Psoas muscle (tissue), 7 donors: ENCODE measurements at regions not wholly inside any gene's neighbourhood (a gene's known extent, or its start where the extent isn't known, plus 50 kb on each side); places are given as distances from the start of the nearest gene placed in this dataset.
"Not testable (repeated sequence)": the region's sequence is repeated elsewhere in the genome, so short reads cannot be mapped to it uniquely, and the experiment has no call there.

ENCODE experiments used
- ATAC-seq, 4 donors: fragments of 200-7000 bp; cut with Tn5 transposase; one replicate each; pipeline ENCODE4 v1.9.1; 2020; ENCODE audit warnings: moderate library complexity in 3 of 4, mild to moderate bottlenecking in 2 of 4
- DNase-seq, 2 donors: peaks; one replicate each; pipeline ENCODE4 v3.0.0-alpha.2; 2020
- H3K27ac ChIP-seq: fragments of 200-600 bp; one replicate; pipeline ENCODE4 v1.8.0; 2022
- H3K27me3 ChIP-seq, 3 donors: fragments of 200-600 bp in 1 of 3; one replicate each; pipeline versions ENCODE4 v1.6.1 to v1.8.0; 2013 to 2022; ENCODE audit warnings: low read length in 2 of 3, mild to moderate bottlenecking in 2 of 3, moderate library complexity in 1 of 3; ENCODE audit not compliant: insufficient read depth in 3 of 3
- H3K36me3 ChIP-seq, 2 donors: fragments of 200-600 bp in 1 of 2; one replicate each; pipeline versions ENCODE4 v1.6.1 to v1.8.0; 2013 to 2022; ENCODE audit warnings: low read depth in 1 of 2, mild to moderate bottlenecking in 1 of 2, moderate library complexity in 1 of 2; ENCODE audit not compliant: insufficient read depth in 1 of 2
- H3K4me1 ChIP-seq: fragments of 200-600 bp; one replicate; pipeline ENCODE4 v1.8.0; 2022
- H3K4me3 ChIP-seq: fragments of 200-600 bp; one replicate; pipeline ENCODE4 v1.8.0; 2022; ENCODE audit warnings: mild to moderate bottlenecking
- H3K9me3 ChIP-seq: fragments of 200-600 bp; one replicate; pipeline ENCODE4 v1.8.0; 2022
- WGBS, 3 donors: extraction: QIAGEN DNeasy Blood & Tissue Kit; methylation state at CpG; one replicate each; pipeline versions ENCODE4 v1.1.6 to v1.1.7; 2013; 5-methylcytosine and 5-hydroxymethylcytosine counted together
- intact Hi-C, 2 donors: fragments of 100-400 bp; cut with DNase I; formaldehyde crosslinking; loops; one replicate each; pipeline versions ENCODE4 v1.11.0 to v1.14.2; 2022
- TF ChIP-seq, protein P1 (sequence below): fragments of 200-600 bp; IDR thresholded peaks from one replicate; pipeline ENCODE4 v1.8.0; 2022; ENCODE audit warnings: antibody characterized with exemption
- donor health status: healthy with polysubstance abuse.
- donor health status: DM: no; HTN: no; CAD: no; lungs with moderate emphysema.
- donor health status: Bipolar disorder and iron deficiency.
- donor health status: healthy.
- donor health status: DM: yes; HTN: yes; CAD: no.
- donor health status: DM: no; HTN: no; CAD: no.
- donor health status: DM: yes; HTN: yes; CAD: no.

DNA sequence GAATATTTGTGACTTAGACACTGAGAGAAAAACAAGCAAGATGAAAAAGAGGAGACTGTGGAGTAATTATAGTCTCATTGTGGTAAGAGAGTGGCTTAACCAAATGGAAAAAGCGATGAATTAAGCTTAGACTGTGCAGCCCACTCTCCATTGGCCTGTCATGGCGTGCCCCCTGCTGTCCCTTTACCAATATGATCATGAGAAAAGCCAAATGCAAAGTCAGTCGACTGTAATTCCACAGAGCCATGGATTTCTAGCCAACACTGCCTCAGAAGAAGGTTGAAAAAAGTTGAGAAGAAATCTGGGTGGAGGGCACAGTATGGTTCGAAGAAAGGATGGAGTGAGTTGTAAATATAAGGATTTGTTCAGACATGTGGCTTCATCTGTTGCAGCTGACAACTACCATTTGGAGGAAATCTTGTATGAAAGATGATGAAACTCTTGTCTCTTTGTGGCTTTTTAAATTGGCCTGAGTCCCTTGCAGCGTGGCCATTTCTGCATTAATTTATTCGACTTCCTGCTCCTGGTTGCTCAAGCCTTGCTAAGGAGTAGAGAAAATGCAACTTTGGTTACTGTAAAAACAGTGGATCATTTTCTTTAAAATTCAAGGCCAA, 251.4 kb downstream of the DOK5 start:
- TF ChIP-seq, protein P1, sequence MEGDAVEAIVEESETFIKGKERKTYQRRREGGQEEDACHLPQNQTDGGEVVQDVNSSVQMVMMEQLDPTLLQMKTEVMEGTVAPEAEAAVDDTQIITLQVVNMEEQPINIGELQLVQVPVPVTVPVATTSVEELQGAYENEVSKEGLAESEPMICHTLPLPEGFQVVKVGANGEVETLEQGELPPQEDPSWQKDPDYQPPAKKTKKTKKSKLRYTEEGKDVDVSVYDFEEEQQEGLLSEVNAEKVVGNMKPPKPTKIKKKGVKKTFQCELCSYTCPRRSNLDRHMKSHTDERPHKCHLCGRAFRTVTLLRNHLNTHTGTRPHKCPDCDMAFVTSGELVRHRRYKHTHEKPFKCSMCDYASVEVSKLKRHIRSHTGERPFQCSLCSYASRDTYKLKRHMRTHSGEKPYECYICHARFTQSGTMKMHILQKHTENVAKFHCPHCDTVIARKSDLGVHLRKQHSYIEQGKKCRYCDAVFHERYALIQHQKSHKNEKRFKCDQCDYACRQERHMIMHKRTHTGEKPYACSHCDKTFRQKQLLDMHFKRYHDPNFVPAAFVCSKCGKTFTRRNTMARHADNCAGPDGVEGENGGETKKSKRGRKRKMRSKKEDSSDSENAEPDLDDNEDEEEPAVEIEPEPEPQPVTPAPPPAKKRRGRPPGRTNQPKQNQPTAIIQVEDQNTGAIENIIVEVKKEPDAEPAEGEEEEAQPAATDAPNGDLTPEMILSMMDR, result no peak
- H3K27ac ChIP-seq, result no peak overlapping the region
- 64 to 70% (median 70%) methylated on average over 6 of the region's 6 CpGs for WGBS, 3 donors
- no peaks in the 10 kb centered on the region for H3K36me3 ChIP-seq
- intact Hi-C loops, result no loop called here
- no peaks in the 10 kb centered on the region for H3K4me1 ChIP-seq
- H3K4me3 ChIP-seq, result no peak overlapping the region
- H3K27me3 ChIP-seq, result no peaks in the 10 kb centered on the region
- no peak for ATAC-seq
- no peaks in the 10 kb centered on the region for H3K9me3 ChIP-seq
- DNase-seq, result no peak

DNA sequence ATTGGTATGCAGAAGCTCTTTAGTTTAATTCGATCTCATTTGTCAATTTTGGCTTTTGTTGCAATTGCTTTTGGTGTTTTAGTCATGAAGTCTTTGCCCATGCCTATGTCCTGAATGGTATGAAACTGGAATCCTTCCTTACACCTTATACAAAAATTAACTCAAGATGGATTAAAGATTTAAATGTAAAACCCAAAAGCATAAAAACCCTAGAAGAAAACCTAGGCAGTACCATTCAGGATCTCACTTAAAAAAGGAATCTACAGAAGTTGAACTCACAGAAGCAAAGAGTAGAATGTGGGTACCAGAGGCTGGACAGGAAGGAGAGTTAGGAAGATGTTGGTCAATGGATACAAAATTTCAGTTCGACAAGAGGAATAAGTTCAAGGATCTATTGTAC, 249.9 kb downstream of the DOK5 start:
- ATAC-seq, H3K9me3 ChIP-seq, DNase-seq, H3K4me3 ChIP-seq, H3K27me3 ChIP-seq, H3K4me1 ChIP-seq, H3K27ac ChIP-seq, intact Hi-C loops, H3K36me3 ChIP-seq: not testable (repeated sequence)
- WGBS, 3 donors, result 75 to 81% (median 80%) methylated on average over 2 of the region's 2 CpGs

DNA sequence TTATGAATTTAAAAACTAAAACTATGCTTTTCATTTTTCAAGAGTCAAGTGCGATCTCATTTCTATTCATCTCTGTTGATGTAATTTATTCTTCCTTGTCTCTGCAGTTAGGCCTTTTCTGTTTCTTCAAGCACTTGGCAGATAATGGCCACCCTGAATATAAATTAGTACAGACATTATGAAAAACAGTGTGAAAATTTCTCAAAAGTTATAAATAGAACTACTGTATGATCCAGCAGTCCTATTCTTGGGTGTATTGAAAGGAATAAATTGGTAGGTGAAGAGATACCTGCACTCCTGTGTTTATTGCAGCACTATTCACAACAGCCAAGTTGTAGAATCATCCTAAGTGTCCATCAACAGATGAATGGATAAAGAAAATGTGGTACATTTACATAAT, 248.3 kb downstream of the DOK5 start:
- intact Hi-C loops, result no loop called here
- Histone ChIP-seq H3K27me3 (no peaks in the 10 kb centered on the region), H3K27ac (no peak overlapping the region), H3K36me3 (no peaks in the 10 kb centered on the region), H3K4me3 (no peak overlapping the region), H3K4me1 (no peaks in the 10 kb centered on the region), H3K9me3 (no peaks in the 10 kb centered on the region)
- 97 to 100% (median 99%) methylated on average over 1 of the region's 1 CpG for WGBS, 3 donors
- TF ChIP-seq, protein P1, result no peak
- ATAC-seq, result no peak
- DNase-seq, result no peak

DNA sequence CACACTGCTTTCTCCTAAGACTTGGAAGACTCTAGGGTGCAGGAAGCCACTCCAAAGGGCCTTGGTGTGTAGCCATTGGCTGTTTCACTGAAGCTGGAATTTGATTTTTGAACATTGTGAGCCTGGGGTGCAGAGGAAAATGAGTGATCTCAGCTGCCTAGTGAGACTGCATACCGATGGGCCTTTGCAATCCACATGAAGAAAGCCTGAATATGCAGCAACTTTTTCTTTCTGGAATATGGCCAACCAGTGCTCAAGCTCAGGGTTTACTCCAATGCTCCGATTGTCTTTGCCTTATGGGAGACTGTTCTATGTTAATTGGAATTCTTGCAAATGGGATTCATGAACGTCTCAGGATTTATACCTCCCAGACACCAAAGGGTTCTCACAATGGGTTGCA, 242.6 kb downstream of the DOK5 start:
- no peaks in the 10 kb centered on the region for H3K9me3 ChIP-seq
- 54 to 59% (median 54%) methylated on average over 3 of the region's 3 CpGs for WGBS, 3 donors
- H3K36me3 ChIP-seq, result no peaks in the 10 kb centered on the region
- ATAC-seq, result no peak
- no peak overlapping the region for H3K27ac ChIP-seq
- H3K27me3 ChIP-seq, result no peaks in the 10 kb centered on the region
- H3K4me1 ChIP-seq, result no peaks in the 10 kb centered on the region
- TF ChIP-seq, protein P1, result no peak
- no peak for DNase-seq
- intact Hi-C loops, result no loop called here
- no peak overlapping the region for H3K4me3 ChIP-seq

DNA sequence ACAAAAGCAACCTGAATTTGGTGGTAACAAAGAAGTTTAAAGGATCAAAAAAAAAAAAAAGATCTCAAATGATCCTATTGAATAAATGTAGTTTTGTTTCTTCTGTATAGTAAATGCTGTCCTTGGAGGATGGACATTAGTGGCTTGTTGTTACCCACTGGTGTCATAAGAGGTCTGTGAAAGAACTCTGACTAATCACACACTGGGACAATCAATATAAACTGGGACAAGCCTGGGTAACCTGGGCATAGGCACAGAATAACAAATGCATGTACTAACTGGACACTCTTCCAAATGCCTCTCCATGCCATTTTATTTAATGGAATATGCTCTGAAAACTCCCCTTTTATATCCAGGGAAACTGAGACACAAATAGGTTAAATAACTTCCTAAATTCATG, 241.4 kb downstream of the DOK5 start:
- TF ChIP-seq, protein P1, result no peak
- ATAC-seq, result no peak
- no peaks in the 10 kb centered on the region for H3K27me3 ChIP-seq

More for the DNA sequence above, 241.4 kb downstream of the DOK5 start:
- Histone ChIP-seq H3K4me3 (no peak overlapping the region), H3K27ac (no peak overlapping the region), H3K4me1 (no peaks in the 10 kb centered on the region), H3K36me3 (no peaks in the 10 kb centered on the region), H3K9me3 (no peaks in the 10 kb centered on the region)
- intact Hi-C loops, result no loop called here
- no peak for DNase-seq
